Neural cell (in vitro differentiated cells): ENCODE measurements at regions not wholly inside any gene's neighbourhood (a gene's known extent, or its start where the extent isn't known, plus 50 kb on each side); places are given as distances from the start of the nearest gene placed in this dataset.

Experiments
- H2AFZ ChIP-seq: fragments of 200-600, 300-800 bp; sonication (generic), shearing (Covaris generic); 2 replicates; pipeline ENCODE4 v1.6.0; 2014; ENCODE audit warnings: low read depth, mild to moderate bottlenecking, antibody characterized with exemption, low read length, moderate library complexity
- H3F3A ChIP-seq: fragments of 200-600 bp; shearing (Covaris generic); 2 replicates; pipeline ENCODE4 v1.6.1; 2016; ENCODE audit warnings: mild to moderate bottlenecking, moderate library complexity, mixed read lengths, antibody characterized with exemption, low read length; ENCODE audit not compliant: insufficient read depth, poor library complexity, severe bottlenecking
- H3K27ac ChIP-seq: fragments of 200-600, 300-800 bp; sonication (generic), shearing (Covaris generic); 2 replicates; pipeline ENCODE4 v1.5.1; 2014; ENCODE audit warnings: mild to moderate bottlenecking, low read length, moderate library complexity
- H3K27me3 ChIP-seq: fragments of 300-800, 200-600 bp; sonication (generic), shearing (Covaris generic); 2 replicates; pipeline ENCODE4 v1.6.0; 2014; ENCODE audit warnings: mild to moderate bottlenecking, low read depth, low read length, moderate library complexity; ENCODE audit not compliant: insufficient read depth
- H3K36me3 ChIP-seq: fragments of 300-800, 200-600 bp; sonication (generic), shearing (Covaris generic); 2 replicates; pipeline ENCODE4 v1.5.1; 2014; ENCODE audit warnings: mild to moderate bottlenecking, antibody characterized with exemption, low read length, moderate library complexity; ENCODE audit not compliant: insufficient read depth
- H3K4me2 ChIP-seq: fragments of 300-800, 200-600 bp; sonication (generic), shearing (Covaris generic); 2 replicates; pipeline ENCODE4 v1.6.0; 2014; ENCODE audit warnings: mild to moderate bottlenecking, low read length
- H3K4me3 ChIP-seq: fragments of 300-800, 200-600 bp; sonication (generic), shearing (Covaris generic); 2 replicates; pipeline ENCODE4 v1.5.1; 2014; ENCODE audit warnings: mild to moderate bottlenecking, low read length, moderate library complexity
- H3K79me2 ChIP-seq: fragments of 200-600 bp; shearing (Covaris generic); replicated peaks from 2 replicates; pipeline ENCODE4 v1.6.0; 2014; ENCODE audit warnings: mild to moderate bottlenecking, low read length, moderate library complexity; ENCODE audit not compliant: insufficient read depth
- H3K9ac ChIP-seq: fragments of 300-800, 200-600 bp; sonication (generic), shearing (Covaris generic); 2 replicates; pipeline ENCODE4 v1.6.1; 2016; ENCODE audit warnings: mild to moderate bottlenecking, low read length, mixed read lengths
- H3K9me2 ChIP-seq: fragments of 200-600 bp; shearing (Covaris generic); 2 replicates; pipeline ENCODE4 v1.6.1; 2016; ENCODE audit warnings: mild to moderate bottlenecking, low read length, mixed read lengths; ENCODE audit not compliant: insufficient read depth
- H3K9me3 ChIP-seq: fragments of 200-600, 300-800 bp; sonication (generic), shearing (Covaris generic); 2 replicates; pipeline ENCODE4 v1.6.1; 2016; ENCODE audit warnings: mild to moderate bottlenecking, mixed run types, low read length, moderate library complexity, mixed read lengths
- H4K20me1 ChIP-seq: fragments of 200-600 bp; shearing (Covaris generic); 2 replicates; pipeline ENCODE4 v1.6.1; 2016; ENCODE audit warnings: mild to moderate bottlenecking, mixed run types; ENCODE audit not compliant: insufficient read depth
- CTCF ChIP-seq: fragments of 450-650 bp; IDR thresholded peaks from 2 replicates; pipeline ENCODE4 v1.5.1; 2014; ENCODE audit warnings: antibody characterized with exemption, mild to moderate bottlenecking, moderate library complexity; ENCODE audit not compliant: poor library complexity, severe bottlenecking
- EP300 ChIP-seq: fragments of 450-650 bp; conservative IDR thresholded peaks from 2 replicates; pipeline ENCODE4 v1.6.1; 2014; ENCODE audit warnings: antibody characterized with exemption, mild to moderate bottlenecking, moderate library complexity; ENCODE audit not compliant: poor library complexity, severe bottlenecking
- EZH2 ChIP-seq: fragments of 200-600, 300-800 bp; shearing (Covaris generic), sonication (generic); IDR thresholded peaks from 2 replicates; pipeline ENCODE4 v1.6.1; 2014; ENCODE audit warnings: antibody characterized with exemption, low read length, borderline replicate concordance, mild to moderate bottlenecking; ENCODE audit not compliant: insufficient read depth, poor library complexity, severe bottlenecking
- MXI1 ChIP-seq: fragments of 450-650 bp; conservative IDR thresholded peaks from 2 replicates; pipeline ENCODE4 v1.6.1; 2014; ENCODE audit warnings: antibody characterized with exemption, mild to moderate bottlenecking; ENCODE audit not compliant: poor library complexity, severe bottlenecking
- POLR2AphosphoS5 ChIP-seq: IDR thresholded peaks from 2 replicates; pipeline ENCODE4 v1.6.1; 2012
- RAD21 ChIP-seq: fragments of 450-650 bp; conservative IDR thresholded peaks from 2 replicates; pipeline ENCODE4 v1.6.1; 2014; ENCODE audit warnings: antibody characterized with exemption, mild to moderate bottlenecking, moderate library complexity
- REST ChIP-seq: IDR thresholded peaks from 2 replicates; pipeline ENCODE4 v1.6.1; 2012; ENCODE audit warnings: borderline replicate concordance
- SMC3 ChIP-seq: fragments of 450-650 bp; conservative IDR thresholded peaks from 2 replicates; pipeline ENCODE4 v1.6.1; 2014; ENCODE audit warnings: antibody characterized with exemption, mild to moderate bottlenecking, moderate library complexity; ENCODE audit not compliant: poor library complexity
- TAF1 ChIP-seq: IDR thresholded peaks from 2 replicates; pipeline ENCODE4 v1.6.1; 2012; ENCODE audit warnings: low read depth

- Histone ChIP-seq H3K27me3 (no peaks in the 10 kb centered on the region), H3K79me2 (no peaks in the 10 kb centered on the region), H2AFZ (no peak overlapping the region), H3F3A (no peaks in the 10 kb centered on the region), H3K9me3 (no peaks in the 10 kb centered on the region), H3K4me3 (no peak overlapping the region), H3K4me2 (no peak overlapping the region), H3K27ac (no peak overlapping the region), H3K36me3 (no peaks in the 10 kb centered on the region), H3K9me2 (no peaks in the 10 kb centered on the region), H3K9ac (no peak overlapping the region), H4K20me1 (no peaks in the 10 kb centered on the region)
- TF ChIP-seq RAD21, result no peak
- no peak for TF ChIP-seq REST
- no peak for TF ChIP-seq EP300
- TF ChIP-seq SMC3, result no peak
- TF ChIP-seq CTCF, result no peak
- no peak for TF ChIP-seq POLR2AphosphoS5
- no peak for TF ChIP-seq MXI1
- no peak for TF ChIP-seq EZH2
- TF ChIP-seq TAF1, result no peak
These were observed 1293.8 kb upstream of the PCDH9 start for GRCh38 chr13:68523838-68524424.

- Histone ChIP-seq H3K27ac (no peak overlapping the region), H3K4me3 (no peak overlapping the region), H3K9ac (no peak overlapping the region), H3K9me3 (no peaks in the 10 kb centered on the region), H4K20me1 (no peaks in the 10 kb centered on the region), H3K36me3 (no peaks in the 10 kb centered on the region), H3K27me3 (no peaks in the 10 kb centered on the region), H3K4me2 (no peak overlapping the region), H3K79me2 (no peaks in the 10 kb centered on the region), H2AFZ (no peak overlapping the region), H3F3A (no peaks in the 10 kb centered on the region), H3K9me2 (no peaks in the 10 kb centered on the region)
- TF ChIP-seq MXI1 (no peak), POLR2AphosphoS5 (no peak), RAD21 (no peak), REST (no peak), TAF1 (no peak), CTCF (no peak), EP300 (no peak), EZH2 (no peak), SMC3 (no peak)
These were observed 1292.0 kb upstream of the PCDH9 start for GRCh38 chr13:68522184-68522583.
